Activated T-helper 1 cell treated with anti-CD3 and anti-CD28 coated beads, Interleukin-12 subunit alpha, Interleukin-12 subunit beta, Interleukin-2, Interleukin-4 antibody, amounts not matched to agents 30 ng/mL and 10 ng/mL and 1 ng/mL, durations not matched to agents 14 hours and 24 hours and 36 hours (primary cell): ENCODE measurements at regions not wholly inside any gene's neighbourhood (a gene's known extent, or its start where the extent isn't known, plus 50 kb on each side); places are given as distances from the start of the nearest gene placed in this dataset.

Experiments
- DNase-seq: peaks from one replicate; pipeline ENCODE4 v3.0.0; 2021; ENCODE audit warnings: low spot score
- H3K27ac Mint-ChIP-seq: one replicate; pipeline ENCODE4 v1.8.0; 2021; ENCODE audit warnings: mild to moderate bottlenecking, mixed read lengths
- H3K27me3 Mint-ChIP-seq: one replicate; pipeline ENCODE4 v1.8.0; 2022; ENCODE audit warnings: mild to moderate bottlenecking, moderate library complexity, mixed read lengths; ENCODE audit not compliant: insufficient read depth
- H3K36me3 Mint-ChIP-seq: one replicate; pipeline ENCODE4 v1.8.0; 2021; ENCODE audit warnings: low read depth, mixed read lengths
- H3K4me1 Mint-ChIP-seq: one replicate; pipeline ENCODE4 v1.8.0; 2021; ENCODE audit warnings: low read depth, mixed read lengths
- H3K4me3 Mint-ChIP-seq: one replicate; pipeline ENCODE4 v1.8.0; 2021; ENCODE audit warnings: mild to moderate bottlenecking, moderate library complexity, mixed read lengths
- H3K9me3 Mint-ChIP-seq: one replicate; pipeline ENCODE4 v1.8.0; 2021; ENCODE audit warnings: mixed read lengths
- intact Hi-C: fragments of 100-400 bp; cut with micrococcal nuclease; formaldehyde crosslinking; loops from one replicate; pipeline ENCODE4 v1.15.1; 2024

DNA sequence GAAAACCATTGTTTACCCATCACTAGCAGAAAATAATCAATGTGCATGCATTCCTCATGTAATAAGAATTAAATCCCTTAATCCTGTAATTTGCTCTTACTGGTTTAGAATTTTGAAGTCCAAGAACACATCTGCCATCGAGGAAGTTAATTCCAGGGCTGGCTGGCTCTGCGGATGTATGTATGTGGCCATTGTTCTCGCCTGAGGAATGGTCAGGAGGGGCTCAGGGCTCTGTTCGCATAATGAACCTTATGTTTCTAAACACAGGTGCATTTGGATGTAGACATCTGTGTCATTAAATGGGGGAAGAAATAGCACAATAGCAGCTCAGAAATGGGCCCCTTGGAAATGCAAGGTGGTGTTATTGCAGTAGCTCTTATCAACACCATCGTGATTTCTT lies 148.6 kb upstream of the GAS1 start:
- no peaks in the 10 kb centered on the region for H3K9me3 Mint-ChIP-seq
- H3K27ac Mint-ChIP-seq, result no peak overlapping the region
- intact Hi-C loops, result no loop called here
- no peaks in the 10 kb centered on the region for H3K36me3 Mint-ChIP-seq
- no peak for DNase-seq
- peaks cover 2% of the 10 kb centered on the region for H3K27me3 Mint-ChIP-seq
- no peak overlapping the region for H3K4me3 Mint-ChIP-seq
- H3K4me1 Mint-ChIP-seq, result no peaks in the 10 kb centered on the region

- Mint-ChIP-seq H3K27ac (no peak overlapping the region), H3K27me3 (peaks cover 2% of the 10 kb centered on the region), H3K36me3 (no peaks in the 10 kb centered on the region), H3K9me3 (no peaks in the 10 kb centered on the region), H3K4me1 (no peaks in the 10 kb centered on the region), H3K4me3 (no peak overlapping the region)
- DNase-seq, result no peak
- intact Hi-C loops, result no loop called here
Measured at GRCh38 chr9:87096506-87096905, 149.2 kb upstream of the GAS1 start.

GRCh38 chr9:87097238-87097637 lies 149.9 kb upstream of the GAS1 start:
- no peak for DNase-seq
- Mint-ChIP-seq H3K4me1 (no peaks in the 10 kb centered on the region), H3K4me3 (no peak overlapping the region), H3K9me3 (no peaks in the 10 kb centered on the region), H3K27ac (no peak overlapping the region), H3K36me3 (no peaks in the 10 kb centered on the region), H3K27me3 (peaks cover 2% of the 10 kb centered on the region)
- intact Hi-C loops, result no loop called here

DNA sequence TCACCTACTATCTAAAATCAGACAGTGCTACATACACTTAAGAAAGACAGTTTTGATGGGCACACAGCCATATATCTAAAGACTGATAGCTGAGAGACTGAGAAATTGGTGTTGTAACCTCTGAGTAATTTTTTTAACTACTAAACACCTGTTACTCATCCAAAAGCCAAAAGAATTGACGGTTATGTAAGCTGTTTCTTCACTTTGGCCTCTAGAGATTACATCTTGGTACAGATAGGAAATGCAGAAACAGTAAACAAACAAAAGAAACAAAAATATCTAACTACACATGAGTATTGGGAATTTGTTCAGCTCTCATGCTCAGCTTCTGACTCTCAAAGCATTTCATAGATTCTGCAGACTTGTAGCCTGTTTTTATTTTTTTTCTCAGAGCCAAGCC lies 152.1 kb upstream of the GAS1 start:
- no peak overlapping the region for H3K27ac Mint-ChIP-seq
- intact Hi-C loops, result no loop called here
- no peaks in the 10 kb centered on the region for H3K36me3 Mint-ChIP-seq
- no peaks in the 10 kb centered on the region for H3K9me3 Mint-ChIP-seq
- peaks cover under 1% of the 10 kb centered on the region for H3K27me3 Mint-ChIP-seq
- H3K4me3 Mint-ChIP-seq, result no peak overlapping the region
- DNase-seq, result no peak
- H3K4me1 Mint-ChIP-seq, result no peaks in the 10 kb centered on the region

DNA sequence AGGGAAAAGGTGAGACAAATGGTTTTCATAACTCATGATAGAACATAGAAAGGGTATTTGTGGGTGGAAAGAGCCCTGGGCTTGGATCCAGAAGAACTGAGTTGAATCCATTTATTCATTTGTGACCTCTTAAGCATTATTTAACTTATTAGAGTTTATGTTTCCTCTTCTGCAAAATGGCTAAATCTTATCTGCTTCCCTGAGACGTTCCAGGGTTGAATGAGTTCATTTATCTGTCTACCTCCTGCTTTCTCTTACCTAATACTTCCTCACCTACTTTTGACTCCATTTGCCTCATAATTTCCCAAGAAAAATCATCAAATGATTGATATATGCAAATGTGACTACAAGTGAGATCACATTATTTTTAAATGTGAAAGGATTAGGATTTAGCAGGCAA lies 152.7 kb upstream of the GAS1 start:
- H3K36me3 Mint-ChIP-seq, result no peaks in the 10 kb centered on the region
- no peak overlapping the region for H3K4me3 Mint-ChIP-seq
- no peak overlapping the region for H3K27ac Mint-ChIP-seq
- H3K27me3 Mint-ChIP-seq, result no peaks in the 10 kb centered on the region
- intact Hi-C loops, result no loop called here
- H3K4me1 Mint-ChIP-seq, result no peaks in the 10 kb centered on the region
- DNase-seq, result no peak
- no peaks in the 10 kb centered on the region for H3K9me3 Mint-ChIP-seq

DNA sequence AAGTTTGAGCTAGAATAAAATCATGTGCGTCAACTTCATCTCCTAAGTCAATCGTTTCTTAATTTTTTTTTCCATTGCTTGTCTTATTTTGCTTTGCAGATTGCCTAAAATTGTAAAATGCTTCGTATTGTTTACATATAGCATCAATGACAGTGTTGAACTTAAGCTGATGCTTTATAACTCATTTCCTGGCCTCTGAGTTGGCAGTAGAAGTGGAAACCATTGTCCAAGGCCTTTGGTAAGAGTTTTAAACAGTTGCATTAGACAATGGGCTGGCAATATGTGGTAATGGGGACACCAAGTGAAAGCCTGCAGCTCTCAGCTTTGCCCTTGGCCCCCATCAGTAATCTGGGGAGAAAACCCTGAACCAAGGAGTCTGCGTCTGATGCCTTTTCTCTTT lies 154.8 kb upstream of the GAS1 start:
- peaks cover 1% of the 10 kb centered on the region for H3K27me3 Mint-ChIP-seq
- no peaks in the 10 kb centered on the region for H3K9me3 Mint-ChIP-seq
- no peak overlapping the region for H3K27ac Mint-ChIP-seq
- H3K4me3 Mint-ChIP-seq, result no peak overlapping the region
- intact Hi-C loops, result no loop called here
- no peak for DNase-seq
- no peaks in the 10 kb centered on the region for H3K4me1 Mint-ChIP-seq
- H3K36me3 Mint-ChIP-seq, result no peaks in the 10 kb centered on the region

DNA sequence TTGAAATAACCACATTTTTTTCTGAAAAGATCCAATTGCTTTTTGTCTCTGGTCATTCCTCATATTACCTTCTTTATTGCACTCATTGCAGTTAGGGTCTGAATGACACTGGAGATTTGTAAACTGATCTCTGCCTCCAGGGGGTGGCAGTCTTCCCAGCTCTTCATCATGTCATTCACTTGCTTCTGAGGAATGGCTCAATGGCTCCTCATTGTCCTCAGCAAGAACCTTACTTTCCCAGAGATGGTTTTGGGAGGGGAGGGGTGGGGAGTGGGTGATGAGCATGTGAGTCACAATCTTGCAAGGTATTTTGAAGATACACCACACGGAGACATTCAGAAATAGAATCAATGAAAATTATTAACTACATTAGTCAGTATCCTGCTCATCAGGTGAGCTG lies 159.8 kb upstream of the GAS1 start:
- Mint-ChIP-seq H3K27ac (no peak overlapping the region), H3K9me3 (no peaks in the 10 kb centered on the region), H3K4me1 (no peaks in the 10 kb centered on the region), H3K4me3 (no peak overlapping the region), H3K36me3 (no peaks in the 10 kb centered on the region), H3K27me3 (peaks cover 4% of the 10 kb centered on the region)
- no peak for DNase-seq
- intact Hi-C loops, result no loop called here

- H3K36me3 Mint-ChIP-seq, result no peaks in the 10 kb centered on the region
- H3K4me1 Mint-ChIP-seq, result no peaks in the 10 kb centered on the region
- H3K9me3 Mint-ChIP-seq, result no peaks in the 10 kb centered on the region
- H3K27me3 Mint-ChIP-seq, result peaks cover 4% of the 10 kb centered on the region
- no peak overlapping the region for H3K4me3 Mint-ChIP-seq
- DNase-seq, result no peak
- no peak overlapping the region for H3K27ac Mint-ChIP-seq
- intact Hi-C loops, result no loop called here
Measured at GRCh38 chr9:87108661-87109060, 161.4 kb upstream of the GAS1 start.

- no peak overlapping the region for H3K27ac Mint-ChIP-seq
- intact Hi-C loops, result no loop called here
- no peak overlapping the region for H3K4me3 Mint-ChIP-seq
- no peaks in the 10 kb centered on the region for H3K36me3 Mint-ChIP-seq
- no peaks in the 10 kb centered on the region for H3K9me3 Mint-ChIP-seq
- peaks cover 4% of the 10 kb centered on the region for H3K27me3 Mint-ChIP-seq
- no peak for DNase-seq
- H3K4me1 Mint-ChIP-seq, result no peaks in the 10 kb centered on the region
Measured at GRCh38 chr9:87109231-87109631, 161.9 kb upstream of the GAS1 start.

GRCh38 chr9:87109851-87110250 lies 162.5 kb upstream of the GAS1 start:
- intact Hi-C loops, result no loop called here
- Mint-ChIP-seq H3K4me3 (no peak overlapping the region), H3K4me1 (no peaks in the 10 kb centered on the region), H3K9me3 (no peaks in the 10 kb centered on the region), H3K36me3 (no peaks in the 10 kb centered on the region), H3K27ac (no peak overlapping the region), H3K27me3 (peaks cover 4% of the 10 kb centered on the region)
- DNase-seq, result no peak

DNA sequence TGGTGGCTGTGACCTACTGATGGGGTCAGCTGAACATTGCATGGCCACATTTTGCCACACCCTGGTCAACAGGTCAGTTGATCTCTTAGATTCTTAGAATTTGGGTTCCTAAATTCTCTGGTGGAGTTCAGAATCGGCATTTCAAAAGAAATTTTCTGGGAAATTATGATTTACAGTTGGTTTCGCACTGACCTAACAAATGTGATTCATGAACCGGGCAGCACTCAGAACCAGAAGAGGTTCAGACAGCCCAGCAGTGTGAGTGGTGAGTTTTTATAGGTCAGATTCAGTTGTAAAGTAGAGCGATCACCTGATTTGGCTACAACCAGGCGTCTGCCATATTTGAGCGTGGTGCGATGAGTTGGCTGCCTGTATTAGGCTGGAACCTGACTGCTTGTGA lies 163.7 kb upstream of the GAS1 start:
- DNase-seq, result no peak
- Mint-ChIP-seq H3K27me3 (peaks cover 4% of the 10 kb centered on the region), H3K9me3 (no peaks in the 10 kb centered on the region), H3K4me1 (no peaks in the 10 kb centered on the region), H3K4me3 (no peak overlapping the region), H3K36me3 (no peaks in the 10 kb centered on the region), H3K27ac (no peak overlapping the region)
- intact Hi-C loops, result no loop called here

DNA sequence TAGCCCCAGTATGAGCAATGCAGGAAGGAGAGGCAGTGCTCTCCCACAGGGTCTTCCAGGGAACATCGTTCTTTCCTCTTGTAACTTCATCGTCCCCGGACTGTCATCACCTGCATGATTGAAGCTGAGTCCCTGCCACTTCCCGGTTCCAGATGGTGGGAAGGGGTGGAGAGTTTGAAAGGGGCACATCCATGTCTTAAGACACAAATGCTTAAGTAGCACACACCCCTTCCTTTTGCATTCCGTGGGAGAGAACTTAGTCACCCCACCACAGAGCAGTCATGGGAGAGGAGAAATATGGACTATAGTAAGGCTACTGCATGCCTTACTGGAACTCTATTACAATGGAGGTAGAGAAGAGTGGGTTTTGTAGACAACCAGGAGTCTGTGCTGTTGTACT lies 165.3 kb upstream of the GAS1 start:
- no peak for DNase-seq
- no peak overlapping the region for H3K27ac Mint-ChIP-seq
- H3K27me3 Mint-ChIP-seq, result peaks cover 2% of the 10 kb centered on the region
- no peak overlapping the region for H3K4me3 Mint-ChIP-seq
- H3K9me3 Mint-ChIP-seq, result no peaks in the 10 kb centered on the region
- intact Hi-C loops, result no loop called here
- H3K36me3 Mint-ChIP-seq, result no peaks in the 10 kb centered on the region
- no peaks in the 10 kb centered on the region for H3K4me1 Mint-ChIP-seq

DNA sequence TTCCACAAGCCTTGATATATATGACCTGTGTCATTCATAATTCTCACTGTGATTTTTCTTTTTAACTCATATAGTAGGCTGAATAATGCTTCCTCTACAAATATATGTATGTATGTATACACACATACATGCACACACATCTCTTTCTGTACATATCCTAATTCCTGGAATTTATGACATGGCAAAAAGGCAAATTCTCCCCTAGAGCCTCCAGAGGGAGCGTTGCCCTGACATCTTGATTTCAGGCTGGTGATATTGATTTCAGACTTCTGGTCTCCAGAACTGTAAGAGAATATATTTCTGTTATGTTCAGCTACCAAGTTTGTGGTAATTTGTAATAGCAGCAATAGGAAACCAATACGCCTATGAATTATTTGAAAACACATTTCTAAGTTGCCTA lies 166.6 kb upstream of the GAS1 start:
- H3K27me3 Mint-ChIP-seq, result peaks cover 2% of the 10 kb centered on the region
- H3K27ac Mint-ChIP-seq, result no peak overlapping the region
- H3K4me3 Mint-ChIP-seq, result no peak overlapping the region
- intact Hi-C loops, result no loop called here
- DNase-seq, result no peak
- no peaks in the 10 kb centered on the region for H3K36me3 Mint-ChIP-seq
- no peaks in the 10 kb centered on the region for H3K4me1 Mint-ChIP-seq
- H3K9me3 Mint-ChIP-seq, result no peaks in the 10 kb centered on the region

DNA sequence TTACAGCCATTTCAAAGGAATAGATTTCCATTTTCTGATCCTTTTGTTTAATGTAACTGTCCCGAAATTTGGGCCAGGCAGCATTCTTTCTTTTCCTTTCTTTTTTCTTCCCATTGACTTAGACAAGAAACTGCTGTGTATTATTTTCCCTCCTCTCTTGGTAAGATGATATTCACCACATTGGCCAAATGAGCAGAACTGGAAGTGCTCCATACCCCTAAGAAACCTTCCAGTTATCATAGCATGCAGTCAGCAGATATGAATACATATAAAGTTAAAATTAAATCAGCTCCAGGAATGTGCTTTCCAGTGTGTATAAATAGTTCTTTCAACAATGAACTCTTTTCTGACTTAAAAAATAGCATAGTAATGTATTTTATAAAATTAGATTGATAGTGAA lies 168.5 kb upstream of the GAS1 start:
- Mint-ChIP-seq H3K27ac (no peak overlapping the region), H3K4me3 (no peak overlapping the region), H3K4me1 (no peaks in the 10 kb centered on the region), H3K36me3 (no peaks in the 10 kb centered on the region), H3K27me3 (no peaks in the 10 kb centered on the region), H3K9me3 (no peaks in the 10 kb centered on the region)
- DNase-seq, result no peak
- intact Hi-C loops, result no loop called here
